Common myeloid progenitor, CD34-positive (primary cell): ENCODE measurements at regions not wholly inside any gene's neighbourhood (a gene's known extent, or its start where the extent isn't known, plus 50 kb on each side); places are given as distances from the start of the nearest gene placed in this dataset.
"Not testable (repeated sequence)": the region's sequence is repeated elsewhere in the genome, so short reads cannot be mapped to it uniquely, and the experiment has no call there.

ENCODE experiments used
- CTCF ChIA-PET: fragments of 350-600 bp; sonication (Branson Sonifier 250); formaldehyde crosslinking; loops from one replicate; lab custom pipeline; 2021; ENCODE audit warnings: antibody characterized with exemption; lab: Charles Lee
- POLR2A ChIA-PET: fragments of 350-600 bp; sonication (Branson Sonifier 250); formaldehyde crosslinking; loops from one replicate; lab custom pipeline; 2021; ENCODE audit warnings: antibody characterized with exemption; lab: Charles Lee
- DNase-seq, 3 donors: peaks; one replicate each; pipeline versions ENCODE4 v3.0.0 to v3.0.0-alpha.2; 2013
- H3K27ac ChIP-seq, 2 experiments: 1 replicate in 1 of 2; 2 replicates in 1 of 2; pipeline ENCODE4 v1.7.0; 2013; ENCODE audit warnings: inconsistent platforms in 2 of 2, low read length in 2 of 2, mild to moderate bottlenecking in 2 of 2, low read depth in 1 of 2, moderate library complexity in 1 of 2; ENCODE audit not compliant: severe bottlenecking in 2 of 2, insufficient read depth in 1 of 2, poor library complexity in 1 of 2
- H3K27me3 ChIP-seq, 5 experiments: replicated peaks in 2 of 5; 1 replicate in 3 of 5; 2 replicates in 2 of 5; pipeline versions ENCODE4 v1.6.1 to v1.7.0; 2013; ENCODE audit warnings: low read length in 4 of 5, mild to moderate bottlenecking in 2 of 5, moderate library complexity in 2 of 5, inconsistent platforms in 1 of 5; ENCODE audit not compliant: insufficient read depth in 5 of 5, control insufficient read depth in 4 of 5
- H3K36me3 ChIP-seq, 4 experiments: 1 replicate in 2 of 4; 2 replicates in 2 of 4; pipeline versions ENCODE4 v1.6.1 to v1.7.0; 2013; ENCODE audit warnings: low read length in 3 of 4, control low read depth in 1 of 4, mild to moderate bottlenecking in 1 of 4; ENCODE audit not compliant: control insufficient read depth in 4 of 4, insufficient read depth in 4 of 4
- H3K4me1 ChIP-seq, 4 experiments: 1 replicate in 3 of 4; 2 replicates in 1 of 4; pipeline versions ENCODE4 v1.6.1 to v1.7.1; 2013; ENCODE audit warnings: low read length in 3 of 4, mild to moderate bottlenecking in 3 of 4, control low read depth in 1 of 4, inconsistent platforms in 1 of 4, moderate library complexity in 1 of 4; ENCODE audit not compliant: control insufficient read depth in 4 of 4, insufficient read depth in 4 of 4; ENCODE audit errors: control extremely low read depth in 1 of 4
- H3K4me3 ChIP-seq, 7 experiments: 1 replicate in 4 of 7; 2 replicates in 3 of 7; pipeline versions ENCODE4 v1.5.1 to v1.7.0; 2013; ENCODE audit warnings: mild to moderate bottlenecking in 7 of 7, low read length in 6 of 7, moderate library complexity in 6 of 7, inconsistent platforms in 2 of 7, low read depth in 2 of 7, control low read depth in 1 of 7; ENCODE audit not compliant: insufficient read depth in 4 of 7, control insufficient read depth in 1 of 7; ENCODE audit errors: extremely low read depth in 1 of 7
- H3K9me3 ChIP-seq, 5 experiments: 1 replicate in 4 of 5; 2 replicates in 1 of 5; pipeline versions ENCODE4 v1.6.1 to v1.7.1; 2013; ENCODE audit warnings: low read length in 4 of 5, mild to moderate bottlenecking in 2 of 5, inconsistent platforms in 1 of 5, low read depth in 1 of 5, moderate library complexity in 1 of 5; ENCODE audit not compliant: control insufficient read depth in 4 of 5, insufficient read depth in 2 of 5; ENCODE audit errors: control extremely low read depth in 1 of 5
- WGBS: methylation state at CpG from one replicate; pipeline ENCODE4 v1.1.5; 2013; ENCODE audit not compliant: insufficient coverage; 5-methylcytosine and 5-hydroxymethylcytosine counted together

- Histone ChIP-seq H3K27ac (no peak overlapping the region), H3K27me3 (no peaks in the 10 kb centered on the region), H3K4me1 (no peaks in the 10 kb centered on the region), H3K4me3 (no peak overlapping the region), H3K9me3 (no peaks in the 10 kb centered on the region), H3K36me3 (no peaks in the 10 kb centered on the region)
- ChIA-PET CTCF (interaction anchor here (1.0 kb wide), 1 partner anchor 21 kb away, joined by 3 read pairs; no protein-coding TSS in a partner anchor), POLR2A (no interaction called here)
- no peak for DNase-seq
- 86% methylated on average over 6 of the region's 7 CpGs for WGBS
Observed at GRCh38 chr2:182548031-182548950, 121.5 kb upstream of the PDE1A start.

- H3K36me3 ChIP-seq = no peaks in the 10 kb centered on the region
- CTCF ChIA-PET = no interaction called here
Observed at GRCh38 chr2:182550234-182550633, 123.4 kb upstream of the PDE1A start.

DNA sequence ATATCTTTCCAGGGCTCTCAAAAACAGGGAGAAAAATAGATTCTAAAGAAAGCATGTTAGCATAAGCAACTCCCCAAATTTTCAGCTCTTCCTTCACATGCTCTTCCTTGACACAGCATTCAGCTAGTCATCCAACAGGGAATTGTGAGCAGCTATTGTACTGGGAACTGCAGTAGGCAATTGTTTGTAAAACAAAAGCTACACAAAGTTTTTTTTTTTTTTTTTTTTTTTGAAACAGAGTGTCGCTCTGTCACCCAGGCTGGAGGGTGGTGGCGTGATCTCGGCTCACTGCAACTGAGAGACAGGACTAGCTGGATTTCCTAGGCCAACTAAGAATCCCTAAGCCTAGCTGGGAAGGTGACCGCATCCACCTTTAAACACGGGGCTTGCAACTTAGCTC is 125.4 kb upstream of the PDE1A start:
- H3K4me3 ChIP-seq, CTCF ChIA-PET, DNase-seq, H3K27ac ChIP-seq, H3K4me1 ChIP-seq, H3K36me3 ChIP-seq, H3K9me3 ChIP-seq, POLR2A ChIA-PET, H3K27me3 ChIP-seq: not testable (repeated sequence)
- 97% methylated on average over 5 of the region's 5 CpGs for WGBS

More at GRCh38 chr2:182550234-182550633, 123.4 kb upstream of the PDE1A start:
- no peaks in the 10 kb centered on the region for H3K9me3 ChIP-seq
- no peak overlapping the region for H3K4me3 ChIP-seq
- POLR2A ChIA-PET = no interaction called here
- H3K27me3 ChIP-seq = no peaks in the 10 kb centered on the region
- no peaks in the 10 kb centered on the region for H3K4me1 ChIP-seq
- no CpG with 5 or more reads among the region's 4 CpGs for WGBS
- no peak overlapping the region for H3K27ac ChIP-seq
- no peak for DNase-seq

- H3K9me3 ChIP-seq, H3K27ac ChIP-seq, H3K27me3 ChIP-seq, DNase-seq, CTCF ChIA-PET, H3K4me1 ChIP-seq, H3K36me3 ChIP-seq, POLR2A ChIA-PET, H3K4me3 ChIP-seq: not testable (repeated sequence)
- WGBS = 98% methylated on average over 9 of the region's 16 CpGs
Observed at GRCh38 chr2:182552785-182553184, 125.9 kb upstream of the PDE1A start.

DNA sequence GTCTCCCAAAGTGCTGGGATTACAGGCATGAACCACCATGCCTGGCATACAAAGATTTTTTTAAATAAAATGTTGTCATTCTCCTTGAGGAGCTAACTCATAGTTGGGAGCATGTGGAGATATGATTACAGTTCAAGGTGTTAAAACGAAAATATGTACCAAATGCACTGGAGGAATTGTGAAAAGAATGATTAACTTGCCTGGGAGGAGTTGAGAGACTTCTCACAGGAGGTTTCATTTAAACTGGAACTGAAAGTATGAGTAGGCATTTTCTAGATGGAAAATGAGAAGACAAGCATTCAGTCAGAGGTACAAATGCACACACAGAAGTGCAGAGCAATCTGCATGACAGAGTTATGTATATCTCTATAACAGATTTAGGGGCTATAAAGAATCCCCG is 126.6 kb upstream of the PDE1A start:
- H3K36me3 ChIP-seq = no peaks in the 10 kb centered on the region
- H3K27me3 ChIP-seq = no peaks in the 10 kb centered on the region
- H3K9me3 ChIP-seq = no peaks in the 10 kb centered on the region
- CTCF ChIA-PET = no interaction called here
- H3K4me3 ChIP-seq = no peak overlapping the region
- H3K27ac ChIP-seq = no peak overlapping the region
- DNase-seq = peak in 2 of 3 donors; percentile 31 to 47
- H3K4me1 ChIP-seq = peaks cover 0 to 2% (median 0%) of the 10 kb centered on the region in 4 experiments
- 33% methylated on average over 2 of the region's 2 CpGs for WGBS
- POLR2A ChIA-PET = no interaction called here

DNA sequence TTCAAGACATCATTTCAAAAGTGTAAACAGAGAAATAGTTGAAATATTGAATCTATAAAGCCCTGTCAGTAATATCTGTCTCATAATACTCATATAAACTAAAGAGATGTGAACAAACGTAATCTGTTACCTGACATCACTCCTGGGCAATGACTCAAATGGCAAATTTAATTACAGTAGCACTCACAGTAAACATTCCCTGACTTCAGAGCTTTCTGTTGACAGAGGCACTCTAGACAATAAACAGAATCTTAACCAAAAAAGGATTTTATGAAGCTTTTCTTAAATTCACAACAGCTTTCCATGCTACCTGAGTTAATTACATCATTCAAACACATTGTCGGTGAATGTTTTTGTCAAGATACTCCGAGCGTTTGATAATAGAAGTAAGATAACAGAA is 128.1 kb upstream of the PDE1A start:
- CTCF ChIA-PET = no interaction called here
- POLR2A ChIA-PET = no interaction called here

DNA sequence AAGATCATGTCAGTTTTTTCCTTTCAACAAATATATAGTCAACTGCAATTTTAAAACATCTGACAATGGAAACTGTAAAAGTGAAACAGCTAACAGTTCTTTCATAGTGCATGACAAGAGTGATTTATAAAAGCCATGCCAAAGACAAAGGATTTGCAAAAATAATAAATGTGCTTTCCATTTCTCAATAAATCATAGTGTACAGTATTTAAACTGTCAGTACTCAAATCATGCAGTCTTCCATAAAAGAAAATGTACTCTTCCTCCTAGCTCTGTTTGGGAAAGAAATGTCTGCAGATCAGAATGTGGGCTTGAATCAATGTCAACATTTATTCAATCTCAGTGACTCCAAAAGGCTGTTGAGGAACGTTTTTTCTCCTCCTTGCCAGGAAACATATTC is 131.7 kb upstream of the PDE1A start:
- Histone ChIP-seq H3K27me3 (no peaks in the 10 kb centered on the region), H3K27ac (no peak overlapping the region), H3K4me1 (peaks cover 0 to 3% (median 1%) of the 10 kb centered on the region in 4 experiments), H3K9me3 (no peaks in the 10 kb centered on the region), H3K4me3 (no peak overlapping the region), H3K36me3 (no peaks in the 10 kb centered on the region)
- peak in 1 of 3 donors; percentile 5 for DNase-seq
- POLR2A ChIA-PET = no interaction called here
- WGBS = 0% methylated on average over 1 of the region's 1 CpG
- CTCF ChIA-PET = interaction anchor here (1.2 kb wide), 1 partner anchor 12 kb away, joined by 5 read pairs; no protein-coding TSS in a partner anchor

More for the DNA sequence above, 128.1 kb upstream of the PDE1A start:
- Histone ChIP-seq H3K4me3 (no peak overlapping the region), H3K36me3 (no peaks in the 10 kb centered on the region), H3K27ac (no peak overlapping the region), H3K9me3 (no peaks in the 10 kb centered on the region), H3K4me1 (peaks cover 0 to 3% (median 1%) of the 10 kb centered on the region in 4 experiments), H3K27me3 (no peaks in the 10 kb centered on the region)
- no peak for DNase-seq
- 83% methylated on average over 1 of the region's 4 CpGs for WGBS
